Activated CD4-positive, alpha-beta T cell treated with anti-CD3 and anti-CD28 coated beads for 4 hours (primary cell): ENCODE measurements at regions not wholly inside any gene's neighbourhood (a gene's known extent, or its start where the extent isn't known, plus 50 kb on each side); places are given as distances from the start of the nearest gene placed in this dataset.
"Not testable (repeated sequence)": the region's sequence is repeated elsewhere in the genome, so short reads cannot be mapped to it uniquely, and the experiment has no call there.

Source experiments
- DNase-seq, 2 donors: peaks; one replicate each; pipeline ENCODE4 v3.0.0-alpha.2; 2020

GRCh38 chr10:80753612-80754011 is 215.9 kb downstream of the SH2D4B start:
- no peak for DNase-seq

- DNase-seq: no peak
Measured at GRCh38 chr10:80755893-80756292, 218.2 kb downstream of the SH2D4B start.

GRCh38 chr10:80759693-80760092 is 222.0 kb downstream of the SH2D4B start:
- DNase-seq: no peak

GRCh38 chr10:80760914-80761371 is 223.2 kb downstream of the SH2D4B start:
- DNase-seq: no peak

GRCh38 chr10:80767963-80768362 is 230.3 kb downstream of the SH2D4B start:
- DNase-seq: no peak

- no peak for DNase-seq
Measured at GRCh38 chr10:80769700-80770160, 232.0 kb downstream of the SH2D4B start.

- no peak for DNase-seq
Measured at GRCh38 chr10:80770239-80770638, 232.5 kb downstream of the SH2D4B start.

GRCh38 chr10:80771285-80771684 is 233.6 kb downstream of the SH2D4B start:
- no peak for DNase-seq

- no peak for DNase-seq
Measured at GRCh38 chr10:80771902-80772555, 234.3 kb downstream of the SH2D4B start.

- DNase-seq: no peak
Measured at GRCh38 chr10:80772596-80772995, 234.9 kb downstream of the SH2D4B start.

- no peak for DNase-seq
Measured at GRCh38 chr10:80784695-80785094, 247.0 kb downstream of the SH2D4B start.

GRCh38 chr10:80786322-80786721 is 248.6 kb downstream of the SH2D4B start:
- DNase-seq: no peak

- no peak for DNase-seq
Measured at GRCh38 chr10:80787952-80788351, 250.2 kb downstream of the SH2D4B start.

GRCh38 chr10:80794994-80795393 is 257.3 kb downstream of the SH2D4B start:
- DNase-seq: no peak

GRCh38 chr10:80805343-80806020 is 267.8 kb downstream of the SH2D4B start:
- DNase-seq: no peak

- DNase-seq: no peak
Measured at GRCh38 chr10:80814147-80814652, 276.5 kb downstream of the SH2D4B start.

- DNase-seq: no peak
Measured at GRCh38 chr10:80829151-80829550, 291.4 kb downstream of the SH2D4B start.

- no peak for DNase-seq
Measured at GRCh38 chr10:80829562-80829961, 291.9 kb downstream of the SH2D4B start.

GRCh38 chr10:80832693-80833092 is 295.0 kb downstream of the SH2D4B start:
- DNase-seq: not testable (repeated sequence)

- no peak for DNase-seq
Measured at GRCh38 chr10:80855348-80855971, 317.8 kb downstream of the SH2D4B start.

GRCh38 chr10:80856186-80856585 is 318.5 kb downstream of the SH2D4B start:
- no peak for DNase-seq

GRCh38 chr10:80859279-80859678 is 321.6 kb downstream of the SH2D4B start:
- DNase-seq: not testable (repeated sequence)

GRCh38 chr10:80860719-80861118 is 323.0 kb downstream of the SH2D4B start:
- DNase-seq: no peak

- no peak for DNase-seq
Measured at GRCh38 chr10:80861882-80862281, 324.2 kb downstream of the SH2D4B start.
